Karpas-422 (cell line): ENCODE measurements at regions not wholly inside any gene's neighbourhood (a gene's known extent, or its start where the extent isn't known, plus 50 kb on each side); places are given as distances from the start of the nearest gene placed in this dataset.

ENCODE experiments used
- DNase-seq: peaks from one replicate; pipeline ENCODE4 v3.0.0-alpha.2; 2015
- H2AFZ ChIP-seq: fragments of 200-600 bp; sonication (generic); 2 replicates; pipeline ENCODE4 v1.6.1; 2014; ENCODE audit warnings: antibody characterized with exemption, low read length, mixed read lengths
- H3K27ac ChIP-seq: fragments of 200-600 bp; sonication (generic); 2 replicates; pipeline ENCODE4 v1.5.1; 2014; ENCODE audit warnings: mild to moderate bottlenecking, low read length, moderate library complexity
- H3K27me3 ChIP-seq: fragments of 200-600 bp; sonication (generic); 2 replicates; pipeline ENCODE4 v1.6.1; 2014; ENCODE audit warnings: low read length, mixed read lengths
- H3K36me3 ChIP-seq: fragments of 200-600 bp; sonication (generic); 2 replicates; pipeline ENCODE4 v1.6.1; 2014; ENCODE audit warnings: low read length, mixed read lengths; ENCODE audit not compliant: insufficient read depth
- H3K4me1 ChIP-seq: fragments of 200-600 bp; sonication (generic); 2 replicates; pipeline ENCODE4 v1.6.1; 2014; ENCODE audit warnings: mild to moderate bottlenecking, low read length, mixed read lengths
- H3K4me2 ChIP-seq: fragments of 200-600 bp; sonication (generic); 2 replicates; pipeline ENCODE4 v1.6.1; 2014; ENCODE audit warnings: low read length, low read depth, mild to moderate bottlenecking; ENCODE audit not compliant: poor library complexity, severe bottlenecking
- H3K4me3 ChIP-seq: fragments of 200-600 bp; sonication (generic); 2 replicates; pipeline ENCODE4 v1.5.1; 2014; ENCODE audit warnings: mild to moderate bottlenecking, antibody characterized with exemption, low read length, mixed read lengths
- H3K79me2 ChIP-seq: fragments of 200-600 bp; sonication (generic); 2 replicates; pipeline ENCODE4 v1.6.1; 2014; ENCODE audit warnings: mild to moderate bottlenecking, low read length, mixed read lengths
- H3K9ac ChIP-seq: fragments of 200-600 bp; sonication (generic); 2 replicates; pipeline ENCODE4 v1.6.0; 2014; ENCODE audit warnings: low read length
- H3K9me2 ChIP-seq: fragments of 200-600 bp; sonication (generic), shearing (Covaris generic); replicated peaks from 2 replicates; pipeline ENCODE4 v1.6.0; 2014; ENCODE audit warnings: mild to moderate bottlenecking, low read length, moderate library complexity; ENCODE audit not compliant: insufficient read depth
- H3K9me3 ChIP-seq: fragments of 300-700, 200-600 bp; sonication (generic); 2 replicates; pipeline ENCODE4 v1.6.1; 2014; ENCODE audit warnings: low read length, mixed read lengths
- H4K20me1 ChIP-seq: fragments of 200-600 bp; sonication (generic); 2 replicates; pipeline ENCODE4 v1.6.1; 2014; ENCODE audit warnings: mild to moderate bottlenecking, antibody characterized with exemption, low read length, low read depth; ENCODE audit not compliant: insufficient read depth

DNA sequence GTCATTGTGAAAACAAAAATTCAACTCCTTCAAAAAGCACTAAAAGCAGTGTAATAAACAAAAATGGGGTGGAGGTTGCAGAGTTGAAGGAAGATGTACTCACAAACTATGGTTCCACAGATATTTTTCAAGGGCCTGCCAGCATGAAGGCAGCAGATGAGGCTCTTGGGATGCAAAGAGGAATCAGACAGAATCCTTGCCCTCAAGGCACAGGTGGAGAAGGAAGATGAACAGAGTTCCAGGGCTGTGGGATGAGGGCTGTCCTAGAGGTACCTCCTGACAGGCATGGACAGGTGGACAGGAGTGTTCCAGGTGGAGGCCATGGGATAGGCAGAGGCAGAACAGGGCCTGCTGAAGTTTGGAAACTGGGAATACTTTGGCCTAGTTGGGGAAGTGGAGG, 140.5 kb upstream of the ANKH start:
- Histone ChIP-seq H3K9ac (no peak overlapping the region), H3K9me2 (no peaks in the 10 kb centered on the region), H3K27me3 (no peaks in the 10 kb centered on the region), H3K79me2 (no peaks in the 10 kb centered on the region), H3K4me3 (no peak overlapping the region), H3K4me2 (no peak overlapping the region), H3K36me3 (no peaks in the 10 kb centered on the region), H3K9me3 (no peaks in the 10 kb centered on the region), H4K20me1 (no peaks in the 10 kb centered on the region), H3K4me1 (no peaks in the 10 kb centered on the region), H2AFZ (no peak overlapping the region), H3K27ac (no peak overlapping the region)
- no peak for DNase-seq

DNA sequence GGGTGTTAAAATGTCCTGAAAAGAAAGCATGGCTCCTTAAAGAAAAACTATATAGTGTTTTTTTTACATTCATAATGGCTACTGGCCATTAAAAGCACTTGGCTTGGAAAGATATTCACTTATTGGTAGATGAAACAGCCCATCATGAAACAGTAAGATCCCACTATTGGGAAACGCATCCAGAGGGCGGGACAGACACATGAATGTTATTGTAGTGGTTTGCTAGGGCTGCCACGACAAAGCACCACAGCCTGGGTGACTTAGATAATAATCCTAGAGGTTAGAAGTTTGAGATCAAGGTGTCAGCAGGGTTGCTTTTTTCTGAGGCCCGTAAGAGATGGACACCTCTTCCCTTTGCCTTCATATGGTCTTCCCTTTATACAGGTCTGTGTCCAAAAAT, 139.4 kb upstream of the ANKH start:
- H3K9ac ChIP-seq = no peak overlapping the region
- H3K4me2 ChIP-seq = no peak overlapping the region
- no peak for DNase-seq
- H3K9me3 ChIP-seq = no peaks in the 10 kb centered on the region
- H3K4me3 ChIP-seq = no peak overlapping the region
- H4K20me1 ChIP-seq = no peaks in the 10 kb centered on the region
- H3K9me2 ChIP-seq = no peaks in the 10 kb centered on the region
- no peaks in the 10 kb centered on the region for H3K36me3 ChIP-seq
- H3K27me3 ChIP-seq = no peaks in the 10 kb centered on the region
- no peak overlapping the region for H3K27ac ChIP-seq
- H2AFZ ChIP-seq = no peak overlapping the region
- H3K4me1 ChIP-seq = no peaks in the 10 kb centered on the region
- no peaks in the 10 kb centered on the region for H3K79me2 ChIP-seq

- no peak overlapping the region for H3K4me3 ChIP-seq
- no peaks in the 10 kb centered on the region for H3K27me3 ChIP-seq
- no peak overlapping the region for H3K4me2 ChIP-seq
- no peak overlapping the region for H2AFZ ChIP-seq
- no peak overlapping the region for H3K27ac ChIP-seq
- DNase-seq = no peak
- no peaks in the 10 kb centered on the region for H3K4me1 ChIP-seq
- H3K79me2 ChIP-seq = no peaks in the 10 kb centered on the region
- H3K9me3 ChIP-seq = no peaks in the 10 kb centered on the region
- H4K20me1 ChIP-seq = no peaks in the 10 kb centered on the region
- no peak overlapping the region for H3K9ac ChIP-seq
- H3K36me3 ChIP-seq = no peaks in the 10 kb centered on the region
- H3K9me2 ChIP-seq = no peaks in the 10 kb centered on the region
These were observed 137.8 kb upstream of the ANKH start for GRCh38 chr5:15009420-15009819.

- no peak overlapping the region for H2AFZ ChIP-seq
These were observed 137.3 kb upstream of the ANKH start for GRCh38 chr5:15008921-15009320.

GRCh38 chr5:15008476-15008875, 136.9 kb upstream of the ANKH start:
- H3K9me3 ChIP-seq = no peaks in the 10 kb centered on the region
- H3K36me3 ChIP-seq = no peaks in the 10 kb centered on the region
- no peak for DNase-seq
- no peaks in the 10 kb centered on the region for H4K20me1 ChIP-seq
- H3K9me2 ChIP-seq = no peaks in the 10 kb centered on the region
- H3K9ac ChIP-seq = no peak overlapping the region
- H3K4me2 ChIP-seq = no peak overlapping the region
- H3K27ac ChIP-seq = no peak overlapping the region
- H3K27me3 ChIP-seq = no peaks in the 10 kb centered on the region
- no peaks in the 10 kb centered on the region for H3K79me2 ChIP-seq
- H3K4me1 ChIP-seq = no peaks in the 10 kb centered on the region
- no peak overlapping the region for H2AFZ ChIP-seq
- H3K4me3 ChIP-seq = no peak overlapping the region

More at GRCh38 chr5:15008921-15009320, 137.3 kb upstream of the ANKH start:
- no peaks in the 10 kb centered on the region for H3K36me3 ChIP-seq
- H3K27ac ChIP-seq = no peak overlapping the region
- H4K20me1 ChIP-seq = no peaks in the 10 kb centered on the region
- no peaks in the 10 kb centered on the region for H3K9me3 ChIP-seq
- no peak for DNase-seq
- no peak overlapping the region for H3K4me2 ChIP-seq
- H3K9me2 ChIP-seq = no peaks in the 10 kb centered on the region
- H3K79me2 ChIP-seq = no peaks in the 10 kb centered on the region
- no peak overlapping the region for H3K9ac ChIP-seq
- no peaks in the 10 kb centered on the region for H3K27me3 ChIP-seq
- no peaks in the 10 kb centered on the region for H3K4me1 ChIP-seq
- no peak overlapping the region for H3K4me3 ChIP-seq

DNA sequence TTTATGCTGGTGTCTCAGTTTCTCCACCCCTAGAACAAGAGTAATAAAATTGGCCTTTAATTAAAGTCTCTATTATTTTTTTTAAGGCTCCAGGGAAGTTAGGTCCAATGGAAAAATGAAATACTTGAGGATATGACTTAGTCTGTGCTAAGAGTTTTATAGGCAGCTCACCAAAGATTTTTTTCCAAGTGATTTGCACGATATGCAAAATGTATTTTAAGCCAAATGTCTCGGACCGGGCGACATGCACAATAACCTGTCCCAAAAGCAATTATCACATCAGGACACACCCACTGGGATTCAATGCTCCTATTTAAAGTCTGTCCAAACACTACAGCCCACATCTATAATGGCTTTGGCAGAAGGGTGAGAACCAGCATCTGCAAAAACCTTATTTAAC, 136.1 kb upstream of the ANKH start:
- no peaks in the 10 kb centered on the region for H3K27me3 ChIP-seq
- H3K9ac ChIP-seq = no peak overlapping the region
- no peak overlapping the region for H2AFZ ChIP-seq
- H4K20me1 ChIP-seq = no peaks in the 10 kb centered on the region
- no peak for DNase-seq
- no peaks in the 10 kb centered on the region for H3K9me3 ChIP-seq
- no peaks in the 10 kb centered on the region for H3K4me1 ChIP-seq
- no peak overlapping the region for H3K27ac ChIP-seq
- H3K4me3 ChIP-seq = no peak overlapping the region
- no peaks in the 10 kb centered on the region for H3K36me3 ChIP-seq
- H3K4me2 ChIP-seq = no peak overlapping the region
- no peaks in the 10 kb centered on the region for H3K79me2 ChIP-seq
- no peaks in the 10 kb centered on the region for H3K9me2 ChIP-seq

- no peaks in the 10 kb centered on the region for H4K20me1 ChIP-seq
- H3K27ac ChIP-seq = no peak overlapping the region
- no peaks in the 10 kb centered on the region for H3K4me1 ChIP-seq
- no peaks in the 10 kb centered on the region for H3K9me2 ChIP-seq
- H3K4me3 ChIP-seq = no peak overlapping the region
- no peaks in the 10 kb centered on the region for H3K27me3 ChIP-seq
- H3K9ac ChIP-seq = no peak overlapping the region
- no peak for DNase-seq
- no peaks in the 10 kb centered on the region for H3K79me2 ChIP-seq
- no peaks in the 10 kb centered on the region for H3K36me3 ChIP-seq
- H2AFZ ChIP-seq = no peak overlapping the region
- no peaks in the 10 kb centered on the region for H3K9me3 ChIP-seq
- H3K4me2 ChIP-seq = no peak overlapping the region
These were observed 132.9 kb upstream of the ANKH start for GRCh38 chr5:15004506-15004905.

- peak; percentile 80 for DNase-seq
- H3K9me2 ChIP-seq = no peaks in the 10 kb centered on the region
- H3K9ac ChIP-seq = no peak overlapping the region
- no peaks in the 10 kb centered on the region for H3K79me2 ChIP-seq
- no peak overlapping the region for H3K27ac ChIP-seq
- no peaks in the 10 kb centered on the region for H4K20me1 ChIP-seq
- no peaks in the 10 kb centered on the region for H3K4me1 ChIP-seq
- no peak overlapping the region for H3K4me3 ChIP-seq
- H3K36me3 ChIP-seq = no peaks in the 10 kb centered on the region
- no peak overlapping the region for H3K4me2 ChIP-seq
- H2AFZ ChIP-seq = no peak overlapping the region
- no peaks in the 10 kb centered on the region for H3K27me3 ChIP-seq
- H3K9me3 ChIP-seq = no peaks in the 10 kb centered on the region
These were observed 131.9 kb upstream of the ANKH start for GRCh38 chr5:15003511-15003920.

DNA sequence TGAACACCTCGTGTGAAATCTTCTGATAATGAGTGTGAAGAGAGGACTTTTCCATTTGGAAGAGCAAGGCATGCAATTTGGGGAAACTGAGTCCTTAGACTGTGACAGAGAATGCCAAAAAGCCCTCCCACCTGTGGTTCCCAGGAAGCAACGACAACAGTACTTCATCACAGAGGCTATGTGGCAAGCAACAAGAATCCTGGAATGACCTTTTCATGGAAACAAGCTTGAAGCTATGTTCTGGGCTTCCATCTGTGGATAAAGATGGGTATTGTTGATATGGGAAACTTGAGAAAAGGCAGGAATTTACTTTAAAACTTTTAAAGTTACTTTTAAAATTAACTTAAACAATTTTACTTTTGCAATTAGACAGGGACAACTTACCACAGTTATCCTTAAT, 131.2 kb upstream of the ANKH start:
- no peaks in the 10 kb centered on the region for H3K9me2 ChIP-seq
- H3K36me3 ChIP-seq = no peaks in the 10 kb centered on the region
- H3K79me2 ChIP-seq = no peaks in the 10 kb centered on the region
- no peak overlapping the region for H3K4me2 ChIP-seq
- no peak overlapping the region for H3K9ac ChIP-seq
- H3K27me3 ChIP-seq = no peaks in the 10 kb centered on the region
- H3K4me1 ChIP-seq = no peaks in the 10 kb centered on the region
- H3K9me3 ChIP-seq = no peaks in the 10 kb centered on the region
- H2AFZ ChIP-seq = no peak overlapping the region
- no peak for DNase-seq
- no peaks in the 10 kb centered on the region for H4K20me1 ChIP-seq
- no peak overlapping the region for H3K4me3 ChIP-seq
- H3K27ac ChIP-seq = no peak overlapping the region
